HepG2 (cell line): ENCODE measurements at regions not wholly inside any gene's neighbourhood (a gene's known extent, or its start where the extent isn't known, plus 50 kb on each side); places are given as distances from the start of the nearest gene placed in this dataset.

ENCODE experiments used
- CREM ChIP-seq, 2 experiments: sonication (generic) in 1 of 2; formaldehyde crosslinking in 1 of 2; IDR thresholded peaks; 2 replicates each; pipeline versions ENCODE4 v1.4.0 to v1.6.1; 2016 to 2020; ENCODE audit warnings: antibody characterized with exemption in 1 of 2, mild to moderate bottlenecking in 1 of 2, missing genetic modification reagents in 1 of 2
- CTCF ChIP-seq: sonication (generic); formaldehyde crosslinking; IDR thresholded peaks from 2 replicates; pipeline ENCODE4 v1.5.0; 2020; ENCODE audit warnings: mild to moderate bottlenecking, missing genetic modification reagents, moderate library complexity
- ETS1 ChIP-seq: sonication (generic); formaldehyde crosslinking; IDR thresholded peaks from 2 replicates; pipeline ENCODE4 v1.4.0; 2020; ENCODE audit warnings: missing genetic modification reagents
- KLF12 ChIP-seq: sonication (generic); formaldehyde crosslinking; IDR thresholded peaks from 2 replicates; pipeline ENCODE4 v1.4.0; 2020; ENCODE audit warnings: missing genetic modification reagents, borderline replicate concordance
- MIXL1 ChIP-seq: IDR thresholded peaks from 2 replicates; pipeline ENCODE4 v1.6.1; 2016
- POGZ ChIP-seq: sonication (generic); formaldehyde crosslinking; IDR thresholded peaks from 2 replicates; pipeline ENCODE4 v1.4.0; 2020; ENCODE audit warnings: mild to moderate bottlenecking, missing genetic modification reagents
- REST ChIP-seq, 2 experiments: IDR thresholded peaks; 2 replicates each; pipeline ENCODE4 v1.6.1; 2011 to 2012; ENCODE audit warnings: low read length in 2 of 2, borderline replicate concordance in 1 of 2, low read depth in 1 of 2, mild to moderate bottlenecking in 1 of 2, moderate library complexity in 1 of 2
- USF2 ChIP-seq, 2 experiments: sonication (generic) in 1 of 2; formaldehyde crosslinking in 1 of 2; IDR thresholded peaks; 2 replicates each; pipeline versions ENCODE4 v1.5.1 to v1.6.1; 2011 to 2020; ENCODE audit warnings: borderline replicate concordance in 1 of 2, low read depth in 1 of 2, low read length in 1 of 2, mild to moderate bottlenecking in 1 of 2, missing genetic modification reagents in 1 of 2, moderate library complexity in 1 of 2
- ZNF281 ChIP-seq: sonication (generic); formaldehyde crosslinking; IDR thresholded peaks from 2 replicates; pipeline ENCODE4 v1.4.0; 2020; ENCODE audit warnings: missing genetic modification reagents, borderline replicate concordance
- ZNF512B ChIP-seq: sonication (generic); formaldehyde crosslinking; IDR thresholded peaks from 2 replicates; pipeline ENCODE4 v1.5.1; 2020; ENCODE audit warnings: missing genetic modification reagents, mild to moderate bottlenecking, borderline replicate concordance

GRCh38 chr10:26357203-26357602 lies 80.9 kb upstream of the APBB1IP start:
- no peak for TF ChIP-seq KLF12 (CRISPR knock-in tag)
- no peak for TF ChIP-seq REST (IDR thresholded peaks at IDR 0.05; ENCODE audit: borderline replicate concordance in 1 of 2, low read depth in 1 of 2, low read length in 2 of 2)
- no peak for TF ChIP-seq CTCF (CRISPR knock-in tag)
- no peak for TF ChIP-seq MIXL1 (CRISPR knock-in tag)
- TF ChIP-seq ZNF281 (CRISPR knock-in tag): no peak
- no peak for TF ChIP-seq USF2 (IDR thresholded peaks at IDR 0.05; ENCODE audit: low read depth, low read length)
- no peak for TF ChIP-seq USF2 (CRISPR knock-in tag; IDR thresholded peaks at IDR 0.05; ENCODE audit: borderline replicate concordance)
- no peak for TF ChIP-seq ETS1 (CRISPR knock-in tag)
- TF ChIP-seq CREM (IDR thresholded peaks at IDR 0.05): no peak
- TF ChIP-seq CREM (CRISPR knock-in tag; IDR thresholded peaks at IDR 0.05): no peak
- no peak for TF ChIP-seq POGZ (CRISPR knock-in tag)
- TF ChIP-seq ZNF512B (CRISPR knock-in tag): no peak
